ENCODE measurements at regions not wholly inside any gene's neighbourhood (a gene's known extent, or its start where the extent isn't known, plus 50 kb on each side); places are given as distances from the start of the nearest gene placed in this dataset.
"Not testable (repeated sequence)": the region's sequence is repeated elsewhere in the genome, so short reads cannot be mapped to it uniquely, and the experiment has no call there.

- no peaks in the 10 kb centered on the region for H3K36me3 ChIP-seq
- H3K27ac ChIP-seq: no peak overlapping the region
- H3K9me3 ChIP-seq: peaks cover 0 to 13% of the 10 kb centered on the region in 2 donors
- H3K27me3 ChIP-seq: no peaks in the 10 kb centered on the region
- no peaks in the 10 kb centered on the region for H3K4me1 ChIP-seq
- TF ChIP-seq CTCF (IDR thresholded peaks at IDR 0.05): no peak
- no peak overlapping the region for H3K4me3 ChIP-seq
- DNase-seq (ENCODE audit: low spot score): no peak
Observed at GRCh38 chr12:46698003-46698402, 127.8 kb downstream of the SLC38A4 start.

- H3K36me3 ChIP-seq: no peaks in the 10 kb centered on the region
- H3K4me1 ChIP-seq: no peaks in the 10 kb centered on the region
- no peak for DNase-seq (ENCODE audit: low spot score)
- H3K4me3 ChIP-seq: no peak overlapping the region
- no peak for TF ChIP-seq CTCF (IDR thresholded peaks at IDR 0.05)
- no peak overlapping the region for H3K27ac ChIP-seq
- H3K9me3 ChIP-seq: peaks cover 0 to 12% of the 10 kb centered on the region in 2 donors
- no peaks in the 10 kb centered on the region for H3K27me3 ChIP-seq
Observed at GRCh38 chr12:46693518-46693917, 132.3 kb downstream of the SLC38A4 start.

GRCh38 chr12:46693034-46693433, 132.8 kb downstream of the SLC38A4 start:
- TF ChIP-seq CTCF (IDR thresholded peaks at IDR 0.05): no peak
- Histone ChIP-seq H3K4me1 (no peaks in the 10 kb centered on the region), H3K36me3 (no peaks in the 10 kb centered on the region), H3K4me3 (no peak overlapping the region), H3K27me3 (no peaks in the 10 kb centered on the region), H3K9me3 (peaks cover 0 to 7% of the 10 kb centered on the region in 2 donors), H3K27ac (no peak overlapping the region)
- DNase-seq (ENCODE audit: low spot score): no peak

- no peak for DNase-seq (ENCODE audit: low spot score)
- Histone ChIP-seq H3K9me3 (peaks cover 0 to 3% of the 10 kb centered on the region in 2 donors), H3K4me1 (no peaks in the 10 kb centered on the region), H3K4me3 (no peak overlapping the region), H3K27ac (no peak overlapping the region), H3K36me3 (no peaks in the 10 kb centered on the region), H3K27me3 (no peaks in the 10 kb centered on the region)
- TF ChIP-seq CTCF (IDR thresholded peaks at IDR 0.05): no peak
Observed at GRCh38 chr12:46692606-46693005, 133.2 kb downstream of the SLC38A4 start.

GRCh38 chr12:46686267-46686942, 139.4 kb downstream of the SLC38A4 start:
- Histone ChIP-seq H3K9me3 (no peaks in the 10 kb centered on the region), H3K27ac (no peak overlapping the region)
- TF ChIP-seq CTCF (IDR thresholded peaks at IDR 0.05): no peak

GRCh38 chr12:46684243-46684642, 141.6 kb downstream of the SLC38A4 start:
- not testable (repeated sequence) for H3K9me3 ChIP-seq; H3K4me3 ChIP-seq; H3K27ac ChIP-seq; H3K4me1 ChIP-seq; H3K27me3 ChIP-seq; H3K36me3 ChIP-seq; DNase-seq (ENCODE audit: low spot score)

More at GRCh38 chr12:46686267-46686942, 139.4 kb downstream of the SLC38A4 start:
- H3K36me3 ChIP-seq: no peaks in the 10 kb centered on the region
- no peak for DNase-seq (ENCODE audit: low spot score)
- no peaks in the 10 kb centered on the region for H3K27me3 ChIP-seq
- H3K4me1 ChIP-seq: no peaks in the 10 kb centered on the region
- H3K4me3 ChIP-seq: no peak overlapping the region

All from right atrium auricular region (tissue), 2 donors.